ENCODE measurements at regions not wholly inside any gene's neighbourhood (a gene's known extent, or its start where the extent isn't known, plus 50 kb on each side); places are given as distances from the start of the nearest gene placed in this dataset.

DNA sequence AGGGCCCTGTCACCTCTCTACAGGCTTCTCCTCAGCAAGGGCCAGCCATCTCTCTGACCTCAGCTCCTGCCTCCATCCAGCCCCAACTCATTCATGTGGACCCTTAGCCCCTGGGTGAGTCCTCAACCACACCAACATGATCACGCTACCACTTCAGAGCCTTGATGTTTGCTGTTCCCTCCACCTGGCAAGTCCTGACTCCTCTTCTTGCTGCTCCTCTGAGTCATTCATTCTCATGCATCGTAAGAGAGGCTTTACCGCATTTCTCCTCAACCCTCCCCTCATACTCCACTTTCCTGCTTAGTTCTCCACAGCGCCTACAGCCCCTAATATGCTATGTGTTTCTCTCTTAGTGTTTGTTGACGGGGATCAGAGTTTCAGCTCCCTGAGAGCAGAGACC lies 99.9 kb downstream of the C17orf67 start:
- peaks cover 2% of the 10 kb centered on the region for H3K9me3 Mint-ChIP-seq
- no peak for TF ChIP-seq CTCF (conservative IDR thresholded peaks at IDR 0.05)
- H3K4me1 Mint-ChIP-seq: no peaks in the 10 kb centered on the region
- H3K27ac Mint-ChIP-seq (ENCODE audit: unreplicated experiment): no peak overlapping the region
- no peak overlapping the region for H3K4me3 Mint-ChIP-seq
- peaks cover 7% of the 10 kb centered on the region for H3K27me3 Mint-ChIP-seq (ENCODE audit: low read depth)
- no peak for DNase-seq (ENCODE audit: low read depth, low spot score)
- no peaks in the 10 kb centered on the region for H3K36me3 Mint-ChIP-seq (ENCODE audit: low read depth)

- Mint-ChIP-seq H3K27ac (ENCODE audit: unreplicated experiment) (no peak overlapping the region), H3K36me3 (ENCODE audit: low read depth) (no peaks in the 10 kb centered on the region), H3K4me1 (peaks cover 6% of the 10 kb centered on the region), H3K4me3 (no peak overlapping the region), H3K9me3 (peaks cover 2% of the 10 kb centered on the region), H3K27me3 (ENCODE audit: low read depth) (peaks cover 2% of the 10 kb centered on the region)
- DNase-seq (ENCODE audit: low read depth, low spot score): no peak
- TF ChIP-seq CTCF (conservative IDR thresholded peaks at IDR 0.05): no peak
Measured at GRCh38 chr17:56735842-56736241, 97.9 kb downstream of the C17orf67 start.

- TF ChIP-seq CTCF (conservative IDR thresholded peaks at IDR 0.05): no peak
- Mint-ChIP-seq H3K4me3 (no peak overlapping the region), H3K27ac (ENCODE audit: unreplicated experiment) (no peak overlapping the region), H3K36me3 (ENCODE audit: low read depth) (no peaks in the 10 kb centered on the region), H3K4me1 (peaks cover 6% of the 10 kb centered on the region), H3K27me3 (ENCODE audit: low read depth) (no peaks in the 10 kb centered on the region), H3K9me3 (no peaks in the 10 kb centered on the region)
- no peak for DNase-seq (ENCODE audit: low read depth, low spot score)
Measured at GRCh38 chr17:56737421-56738161, 96.1 kb downstream of the C17orf67 start.

DNA sequence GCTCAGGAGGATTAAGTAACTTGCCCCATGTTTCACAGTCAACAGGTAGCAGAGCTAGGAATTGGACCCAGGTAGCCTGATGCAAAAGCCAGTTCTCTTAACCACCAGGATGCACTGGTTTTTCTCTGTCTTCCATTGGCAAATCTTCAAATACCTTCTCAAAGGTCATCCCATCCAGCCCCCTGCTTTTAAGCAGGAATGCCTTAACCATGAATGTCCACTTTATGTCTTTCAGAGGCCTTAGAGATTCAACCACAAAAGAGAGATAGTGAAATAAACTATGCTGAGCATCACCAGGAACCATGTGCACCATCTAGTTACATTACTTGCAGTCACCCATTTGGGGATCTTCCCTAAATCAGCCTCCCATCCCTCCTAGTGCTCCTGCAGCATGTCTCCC lies 94.3 kb downstream of the C17orf67 start:
- H3K4me3 Mint-ChIP-seq: no peak overlapping the region
- DNase-seq (ENCODE audit: low read depth, low spot score): no peak
- peaks cover 10% of the 10 kb centered on the region for H3K9me3 Mint-ChIP-seq
- no peak for TF ChIP-seq CTCF (conservative IDR thresholded peaks at IDR 0.05)
- peaks cover 5% of the 10 kb centered on the region for H3K36me3 Mint-ChIP-seq (ENCODE audit: low read depth)
- no peaks in the 10 kb centered on the region for H3K27me3 Mint-ChIP-seq (ENCODE audit: low read depth)
- H3K27ac Mint-ChIP-seq (ENCODE audit: unreplicated experiment): no peak overlapping the region
- peaks cover 6% of the 10 kb centered on the region for H3K4me1 Mint-ChIP-seq

DNA sequence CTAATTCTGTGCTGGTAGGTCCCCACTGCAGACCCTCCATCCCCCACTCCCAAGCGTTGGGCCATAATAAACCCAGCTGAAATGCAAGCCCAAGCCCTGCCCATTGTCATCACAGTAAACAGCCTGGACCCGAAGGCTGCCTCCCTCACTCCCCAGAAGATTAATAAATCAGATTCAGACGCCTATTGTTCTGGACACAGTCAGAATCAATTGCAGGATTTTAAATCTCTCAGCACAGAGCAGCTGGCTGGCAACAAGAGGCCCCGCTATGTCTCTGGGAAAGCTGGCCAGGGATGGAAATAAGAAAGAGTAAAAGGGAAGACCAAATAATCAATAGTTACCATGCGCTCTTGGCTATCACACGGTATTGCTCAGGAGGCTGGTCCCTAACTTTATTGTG lies 93.9 kb downstream of the C17orf67 start:
- no peak overlapping the region for H3K4me3 Mint-ChIP-seq
- no peak overlapping the region for H3K27ac Mint-ChIP-seq (ENCODE audit: unreplicated experiment)
- peaks cover 5% of the 10 kb centered on the region for H3K36me3 Mint-ChIP-seq (ENCODE audit: low read depth)
- H3K4me1 Mint-ChIP-seq: peaks cover 6% of the 10 kb centered on the region
- H3K27me3 Mint-ChIP-seq (ENCODE audit: low read depth): no peaks in the 10 kb centered on the region
- H3K9me3 Mint-ChIP-seq: peaks cover 10% of the 10 kb centered on the region
- DNase-seq (ENCODE audit: low read depth, low spot score): no peak
- TF ChIP-seq CTCF (conservative IDR thresholded peaks at IDR 0.05): no peak

All from neural crest cell (in vitro differentiated cells).